ENCODE measurements at regions not wholly inside any gene's neighbourhood (a gene's known extent, or its start where the extent isn't known, plus 50 kb on each side); places are given as distances from the start of the nearest gene placed in this dataset.
A peak's percentile ranks its signal among the peaks of the same experiment; 100 is the strongest.

DNA sequence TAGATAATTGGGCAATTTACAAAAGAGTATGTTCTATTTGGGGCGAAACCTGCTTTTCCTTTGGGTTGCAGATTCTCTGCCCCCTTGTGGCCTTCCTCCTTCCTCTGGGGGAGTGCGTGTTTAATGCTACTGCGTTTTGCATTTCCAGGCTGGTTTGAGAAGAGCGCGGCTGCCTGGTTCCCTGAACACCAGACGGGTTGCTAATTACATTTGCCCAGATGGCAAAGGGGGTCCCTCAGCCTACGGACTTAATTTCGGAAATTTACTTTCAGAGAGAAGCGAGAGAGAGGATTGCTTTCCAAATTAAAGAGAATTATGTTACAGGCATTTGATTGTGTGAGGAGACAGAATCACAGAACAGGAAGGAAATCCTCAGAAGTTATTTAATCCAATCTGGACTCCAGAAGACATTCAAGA is 91.9 kb upstream of the JAZF1 start:
- TF ChIP-seq, protein P1, sequence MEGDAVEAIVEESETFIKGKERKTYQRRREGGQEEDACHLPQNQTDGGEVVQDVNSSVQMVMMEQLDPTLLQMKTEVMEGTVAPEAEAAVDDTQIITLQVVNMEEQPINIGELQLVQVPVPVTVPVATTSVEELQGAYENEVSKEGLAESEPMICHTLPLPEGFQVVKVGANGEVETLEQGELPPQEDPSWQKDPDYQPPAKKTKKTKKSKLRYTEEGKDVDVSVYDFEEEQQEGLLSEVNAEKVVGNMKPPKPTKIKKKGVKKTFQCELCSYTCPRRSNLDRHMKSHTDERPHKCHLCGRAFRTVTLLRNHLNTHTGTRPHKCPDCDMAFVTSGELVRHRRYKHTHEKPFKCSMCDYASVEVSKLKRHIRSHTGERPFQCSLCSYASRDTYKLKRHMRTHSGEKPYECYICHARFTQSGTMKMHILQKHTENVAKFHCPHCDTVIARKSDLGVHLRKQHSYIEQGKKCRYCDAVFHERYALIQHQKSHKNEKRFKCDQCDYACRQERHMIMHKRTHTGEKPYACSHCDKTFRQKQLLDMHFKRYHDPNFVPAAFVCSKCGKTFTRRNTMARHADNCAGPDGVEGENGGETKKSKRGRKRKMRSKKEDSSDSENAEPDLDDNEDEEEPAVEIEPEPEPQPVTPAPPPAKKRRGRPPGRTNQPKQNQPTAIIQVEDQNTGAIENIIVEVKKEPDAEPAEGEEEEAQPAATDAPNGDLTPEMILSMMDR (IDR thresholded peaks at IDR 0.05; ENCODE audit: unreplicated experiment), result peak; percentile 67
- Mint-ChIP-seq H3K4me3 (ENCODE audit: low read depth) (no peak overlapping the region), H3K4me1 (ENCODE audit: low read depth) (peaks cover 1% of the 10 kb centered on the region), H3K27me3 (peaks cover 18% of the 10 kb centered on the region), H3K9me3 (ENCODE audit: low read depth) (no peaks in the 10 kb centered on the region), H3K36me3 (ENCODE audit: insufficient read depth) (no peaks in the 10 kb centered on the region), H3K27ac (no peak overlapping the region)
- no peak for DNase-seq (ENCODE audit: low spot score, unreplicated experiment)

DNA sequence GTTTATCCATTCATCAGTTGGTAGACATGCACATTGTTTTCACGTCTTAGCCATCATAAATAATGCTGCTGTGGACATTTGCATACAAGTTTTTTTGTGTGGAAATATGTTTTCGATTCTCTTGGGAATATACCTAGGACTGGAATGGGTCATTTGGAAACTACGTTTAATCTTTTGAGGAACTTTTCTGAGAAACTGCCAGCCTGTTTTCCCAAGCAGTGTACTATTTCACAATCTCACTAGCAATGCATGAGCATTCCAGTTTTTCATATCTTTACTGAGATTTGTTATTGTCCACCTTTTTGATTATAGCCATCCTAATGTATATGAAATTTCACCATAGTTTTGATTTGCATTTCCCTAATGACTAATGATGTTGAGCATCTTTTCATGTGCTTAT is 95.7 kb upstream of the JAZF1 start:
- peaks cover 6% of the 10 kb centered on the region for H3K27me3 Mint-ChIP-seq
- no peaks in the 10 kb centered on the region for H3K9me3 Mint-ChIP-seq (ENCODE audit: low read depth)
- no peaks in the 10 kb centered on the region for H3K36me3 Mint-ChIP-seq (ENCODE audit: insufficient read depth)
- H3K4me1 Mint-ChIP-seq (ENCODE audit: low read depth), result peaks cover 9% of the 10 kb centered on the region
- no peak for DNase-seq (ENCODE audit: low spot score, unreplicated experiment)
- H3K27ac Mint-ChIP-seq, result no peak overlapping the region
- no peak overlapping the region for H3K4me3 Mint-ChIP-seq (ENCODE audit: low read depth)
- TF ChIP-seq, protein P1 (IDR thresholded peaks at IDR 0.05; ENCODE audit: unreplicated experiment), result no peak

DNA sequence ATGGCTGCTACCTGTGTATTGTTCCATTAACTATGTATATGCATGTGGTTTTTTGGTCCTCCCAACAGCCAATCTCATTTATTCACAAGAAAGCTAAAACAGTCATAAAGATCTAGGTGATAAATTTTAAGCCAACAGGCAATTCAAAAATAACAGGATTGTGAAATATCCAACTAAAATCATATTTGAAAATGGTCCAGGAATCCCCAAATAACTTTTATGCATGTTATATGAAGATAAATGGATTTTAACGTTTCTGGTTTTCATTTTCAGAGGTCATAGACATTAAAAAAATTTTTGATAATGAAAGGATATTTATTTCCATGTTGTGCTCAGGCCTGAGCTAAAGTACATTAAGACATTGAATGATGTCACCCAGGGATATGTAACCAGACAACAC is 96.8 kb upstream of the JAZF1 start:
- H3K4me3 Mint-ChIP-seq (ENCODE audit: low read depth), result no peak overlapping the region
- no peaks in the 10 kb centered on the region for H3K36me3 Mint-ChIP-seq (ENCODE audit: insufficient read depth)
- H3K4me1 Mint-ChIP-seq (ENCODE audit: low read depth), result peaks cover 9% of the 10 kb centered on the region
- H3K27ac Mint-ChIP-seq, result no peak overlapping the region
- TF ChIP-seq, protein P1 (IDR thresholded peaks at IDR 0.05; ENCODE audit: unreplicated experiment), result no peak
- H3K27me3 Mint-ChIP-seq, result peaks cover 5% of the 10 kb centered on the region
- H3K9me3 Mint-ChIP-seq (ENCODE audit: low read depth), result no peaks in the 10 kb centered on the region
- no peak for DNase-seq (ENCODE audit: low spot score, unreplicated experiment)

DNA sequence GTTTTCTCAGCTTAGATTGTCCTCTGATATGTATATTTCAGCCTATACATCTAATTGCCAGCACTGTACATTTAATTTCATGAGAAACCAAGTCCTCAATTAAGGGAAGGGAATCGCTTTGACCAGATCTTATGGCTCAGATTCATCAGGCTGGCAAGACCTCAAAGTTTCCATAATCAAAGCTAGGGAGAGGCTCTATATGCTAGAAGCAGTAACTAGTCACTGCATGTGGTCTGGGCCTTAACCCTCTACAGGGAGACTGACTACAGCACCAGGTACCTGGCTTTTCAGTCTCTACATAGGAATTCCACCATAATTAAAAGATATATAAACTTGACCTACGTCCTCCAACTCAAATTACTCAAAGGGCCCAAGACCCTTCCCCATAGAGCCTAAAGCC is 97.4 kb upstream of the JAZF1 start:
- Mint-ChIP-seq H3K9me3 (ENCODE audit: low read depth) (no peaks in the 10 kb centered on the region), H3K27ac (no peak overlapping the region), H3K4me1 (ENCODE audit: low read depth) (peaks cover 7% of the 10 kb centered on the region), H3K4me3 (ENCODE audit: low read depth) (no peak overlapping the region), H3K27me3 (peaks cover 5% of the 10 kb centered on the region), H3K36me3 (ENCODE audit: insufficient read depth) (no peaks in the 10 kb centered on the region)
- DNase-seq (ENCODE audit: low spot score, unreplicated experiment), result no peak
- TF ChIP-seq, protein P1 (IDR thresholded peaks at IDR 0.05; ENCODE audit: unreplicated experiment), result no peak

DNA sequence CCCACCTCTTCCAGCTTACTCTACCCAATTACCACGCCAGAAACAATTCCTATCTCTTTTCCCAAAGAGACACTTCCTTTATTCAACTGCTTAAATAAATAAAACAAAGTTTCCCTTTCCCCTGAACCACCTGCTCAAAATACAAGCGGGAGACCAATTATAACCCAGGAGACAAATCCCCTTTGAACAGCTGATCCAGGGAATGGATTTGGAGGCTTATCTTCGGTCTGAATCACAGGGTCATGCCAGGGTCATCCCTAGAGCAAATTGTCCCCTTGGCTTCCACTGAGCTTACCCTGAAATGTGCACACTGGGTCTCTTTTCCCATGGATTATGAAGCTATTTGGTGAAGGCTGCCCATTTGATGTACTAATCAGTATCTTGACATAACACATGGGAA is 99.9 kb upstream of the JAZF1 start:
- peaks cover 7% of the 10 kb centered on the region for H3K4me1 Mint-ChIP-seq (ENCODE audit: low read depth)
- no peak overlapping the region for H3K27ac Mint-ChIP-seq
- no peaks in the 10 kb centered on the region for H3K9me3 Mint-ChIP-seq (ENCODE audit: low read depth)
- no peak for DNase-seq (ENCODE audit: low spot score, unreplicated experiment)
- H3K4me3 Mint-ChIP-seq (ENCODE audit: low read depth), result no peak overlapping the region
- no peaks in the 10 kb centered on the region for H3K36me3 Mint-ChIP-seq (ENCODE audit: insufficient read depth)
- peaks cover 2% of the 10 kb centered on the region for H3K27me3 Mint-ChIP-seq
- TF ChIP-seq, protein P1 (IDR thresholded peaks at IDR 0.05; ENCODE audit: unreplicated experiment), result no peak

Measured in progenitor cell of endocrine pancreas (in vitro differentiated cells).